Fibroblast of peridontal ligament (primary cell): ENCODE measurements at regions not wholly inside any gene's neighbourhood (a gene's known extent, or its start where the extent isn't known, plus 50 kb on each side); places are given as distances from the start of the nearest gene placed in this dataset.
"Not testable (repeated sequence)": the region's sequence is repeated elsewhere in the genome, so short reads cannot be mapped to it uniquely, and the experiment has no call there.

Source experiments
- DNase-seq: peaks from one replicate; pipeline ENCODE4 v3.0.0-alpha.2; 2010; ENCODE audit errors: extremely low read depth

GRCh38 chr12:67456431-67456901 lies 187.3 kb downstream of the CAND1 start:
- DNase-seq: peak; percentile 91

GRCh38 chr12:67457136-67457535 lies 188.0 kb downstream of the CAND1 start:
- peak; percentile 19 for DNase-seq

- no peak for DNase-seq
Observed at GRCh38 chr12:67457778-67458665, 188.9 kb downstream of the CAND1 start.

- DNase-seq: peak; percentile 13
Observed at GRCh38 chr12:67459173-67459572, 189.4 kb upstream of the DYRK2 start.

GRCh38 chr12:67459578-67459977 lies 189.0 kb upstream of the DYRK2 start:
- DNase-seq: no peak

- no peak for DNase-seq
Observed at GRCh38 chr12:67460388-67460787, 188.2 kb upstream of the DYRK2 start.

GRCh38 chr12:67468549-67469245 lies 179.8 kb upstream of the DYRK2 start:
- DNase-seq: no peak

- no peak for DNase-seq
Observed at GRCh38 chr12:67469666-67470065, 178.9 kb upstream of the DYRK2 start.

GRCh38 chr12:67471810-67472209 lies 176.7 kb upstream of the DYRK2 start:
- DNase-seq: no peak

GRCh38 chr12:67472539-67472938 lies 176.0 kb upstream of the DYRK2 start:
- no peak for DNase-seq

- DNase-seq: no peak
Observed at GRCh38 chr12:67474934-67475620, 173.5 kb upstream of the DYRK2 start.

GRCh38 chr12:67475725-67476124 lies 172.8 kb upstream of the DYRK2 start:
- no peak for DNase-seq

- no peak for DNase-seq
Observed at GRCh38 chr12:67477681-67478265, 170.8 kb upstream of the DYRK2 start.

GRCh38 chr12:67482751-67483661 lies 165.5 kb upstream of the DYRK2 start:
- peak; percentile 10 for DNase-seq

GRCh38 chr12:67483871-67484554 lies 164.5 kb upstream of the DYRK2 start:
- DNase-seq: no peak

GRCh38 chr12:67484791-67485480 lies 163.6 kb upstream of the DYRK2 start:
- DNase-seq: no peak

- DNase-seq: no peak
Observed at GRCh38 chr12:67486671-67487070, 161.9 kb upstream of the DYRK2 start.

GRCh38 chr12:67488349-67488748 lies 160.2 kb upstream of the DYRK2 start:
- not testable (repeated sequence) for DNase-seq

GRCh38 chr12:67489007-67489406 lies 159.5 kb upstream of the DYRK2 start:
- no peak for DNase-seq

- DNase-seq: no peak
Observed at GRCh38 chr12:67496581-67496980, 152.0 kb upstream of the DYRK2 start.
